ENCODE measurements at regions not wholly inside any gene's neighbourhood (a gene's known extent, or its start where the extent isn't known, plus 50 kb on each side); places are given as distances from the start of the nearest gene placed in this dataset.

- no peak for TF ChIP-seq CTCF (IDR thresholded peaks at IDR 0.05)
- no peak for TF ChIP-seq GABPB1 (CRISPR knock-in tag; IDR thresholded peaks at IDR 0.05)
- TF ChIP-seq ATF2 (CRISPR knock-in tag; IDR thresholded peaks at IDR 0.05; ENCODE audit: borderline replicate concordance, low read depth) = no peak
- no peak for TF ChIP-seq TP53 (CRISPR knock-in tag; IDR thresholded peaks at IDR 0.05)
- TF ChIP-seq NFE2L1 (CRISPR knock-in tag; IDR thresholded peaks at IDR 0.05) = no peak
Measured at GRCh38 chr14:81676395-81676794, 142.7 kb upstream of the SEL1L start (continued).

GRCh38 chr14:81676879-81677278 is 143.2 kb upstream of the SEL1L start:
- no peak for DNase-seq (ENCODE audit: low spot score)
- Mint-ChIP-seq H3K4me1 (peaks cover 23% of the 10 kb centered on the region), H3K27ac (no peak overlapping the region), H3K4me3 (no peak overlapping the region), H3K9me3 (peaks cover 5% of the 10 kb centered on the region), H3K27me3 (ENCODE audit: low read depth) (peaks cover 87% of the 10 kb centered on the region), H3K36me3 (peaks cover 6% of the 10 kb centered on the region)
- ChIA-PET CTCF (no interaction called here), POLR2A (no interaction called here)
- no peak for ATAC-seq
- no peak for TF ChIP-seq CBFB (CRISPR knock-in tag; IDR thresholded peaks at IDR 0.05; ENCODE audit: low read depth)
- TF ChIP-seq E2F5 (CRISPR knock-in tag; IDR thresholded peaks at IDR 0.05) = no peak
- TF ChIP-seq RELA (CRISPR knock-in tag; IDR thresholded peaks at IDR 0.05; ENCODE audit: borderline replicate concordance) = no peak
- TF ChIP-seq CDX4 (CRISPR knock-in tag; IDR thresholded peaks at IDR 0.05; ENCODE audit: borderline replicate concordance) = no peak
- TF ChIP-seq ZNF512 (CRISPR knock-in tag; IDR thresholded peaks at IDR 0.05; ENCODE audit: borderline replicate concordance) = no peak
- TF ChIP-seq PREB (CRISPR knock-in tag; IDR thresholded peaks at IDR 0.05; ENCODE audit: borderline replicate concordance) = no peak
- no peak for TF ChIP-seq MXD4 (CRISPR knock-in tag; IDR thresholded peaks at IDR 0.05; ENCODE audit: borderline replicate concordance)
- TF ChIP-seq NFYB (CRISPR knock-in tag; conservative IDR thresholded peaks at IDR 0.05; ENCODE audit: low read depth) = no peak
- TF ChIP-seq CTCF (IDR thresholded peaks at IDR 0.05) = no peak
- no peak for TF ChIP-seq MAX (CRISPR knock-in tag; IDR thresholded peaks at IDR 0.05)
- TF ChIP-seq SP1 (CRISPR knock-in tag; conservative IDR thresholded peaks at IDR 0.05) = no peak
- TF ChIP-seq NR1H2 (CRISPR knock-in tag; IDR thresholded peaks at IDR 0.05) = no peak
- TF ChIP-seq SMAD3 (CRISPR knock-in tag; IDR thresholded peaks at IDR 0.05; ENCODE audit: borderline replicate concordance) = no peak

Measured in WTC11 (cell line).